CD4-positive, alpha-beta T cell treated with Interleukin-6 for 4 hours (primary cell): ENCODE measurements at regions not wholly inside any gene's neighbourhood (a gene's known extent, or its start where the extent isn't known, plus 50 kb on each side); places are given as distances from the start of the nearest gene placed in this dataset.
"Not testable (repeated sequence)": the region's sequence is repeated elsewhere in the genome, so short reads cannot be mapped to it uniquely, and the experiment has no call there.

Source experiments
- DNase-seq: peaks from one replicate; pipeline ENCODE4 v3.0.0-alpha.2; 2020; ENCODE audit warnings: mixed read lengths

DNA sequence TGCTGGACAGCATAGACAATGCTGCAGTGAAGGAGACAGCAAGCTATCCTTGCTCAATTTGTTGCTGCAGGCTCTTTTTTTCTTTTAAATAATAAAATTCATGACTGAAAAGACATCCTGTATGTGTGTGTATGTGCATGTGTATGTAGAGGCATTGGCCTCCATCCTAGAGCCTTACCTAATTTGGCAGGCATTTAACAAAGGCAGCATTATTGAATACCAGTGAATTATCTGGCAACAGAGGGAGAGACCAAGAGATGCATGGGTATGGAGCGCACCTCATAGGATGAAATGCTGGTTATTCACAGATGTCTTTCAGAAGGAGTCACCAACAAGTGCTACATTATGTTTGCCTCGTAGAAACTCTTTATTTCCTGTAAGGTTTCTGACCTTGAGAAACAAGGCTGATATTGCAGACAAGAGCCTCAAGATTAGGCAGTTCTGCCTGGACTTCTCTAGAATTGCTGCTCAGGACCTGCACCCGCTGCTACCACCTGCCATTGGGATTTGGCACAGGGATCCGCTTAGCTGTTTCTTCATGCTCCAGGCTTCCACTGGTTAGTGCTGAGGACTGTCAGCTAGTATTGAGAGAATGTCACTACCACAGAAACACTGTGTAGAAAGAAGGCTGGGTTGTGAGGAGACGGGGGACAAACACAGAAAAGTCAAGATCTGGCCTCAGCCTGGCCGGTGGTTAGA is 247.7 kb upstream of the RFX3 start:
- DNase-seq = no peak

DNA sequence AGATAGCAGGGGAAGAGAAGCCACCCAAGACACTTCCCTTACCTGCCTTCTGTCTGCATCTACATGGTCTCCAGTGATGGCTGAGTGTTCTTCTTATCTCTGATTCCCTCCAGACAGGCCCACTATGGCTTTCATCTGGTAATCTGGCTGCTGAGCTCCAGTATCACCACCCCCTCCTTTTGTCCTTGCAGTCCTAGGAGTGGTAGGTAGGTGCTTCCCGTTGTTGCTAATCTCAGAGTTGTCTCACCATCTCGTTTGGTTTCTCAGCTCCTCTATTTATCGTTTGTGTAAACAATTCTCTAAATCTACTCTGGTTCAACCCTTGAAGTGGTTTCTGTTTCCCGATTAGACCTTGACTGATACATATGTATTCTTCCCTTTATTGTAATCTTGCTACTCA is 243.8 kb upstream of the RFX3 start:
- DNase-seq = no peak

DNA sequence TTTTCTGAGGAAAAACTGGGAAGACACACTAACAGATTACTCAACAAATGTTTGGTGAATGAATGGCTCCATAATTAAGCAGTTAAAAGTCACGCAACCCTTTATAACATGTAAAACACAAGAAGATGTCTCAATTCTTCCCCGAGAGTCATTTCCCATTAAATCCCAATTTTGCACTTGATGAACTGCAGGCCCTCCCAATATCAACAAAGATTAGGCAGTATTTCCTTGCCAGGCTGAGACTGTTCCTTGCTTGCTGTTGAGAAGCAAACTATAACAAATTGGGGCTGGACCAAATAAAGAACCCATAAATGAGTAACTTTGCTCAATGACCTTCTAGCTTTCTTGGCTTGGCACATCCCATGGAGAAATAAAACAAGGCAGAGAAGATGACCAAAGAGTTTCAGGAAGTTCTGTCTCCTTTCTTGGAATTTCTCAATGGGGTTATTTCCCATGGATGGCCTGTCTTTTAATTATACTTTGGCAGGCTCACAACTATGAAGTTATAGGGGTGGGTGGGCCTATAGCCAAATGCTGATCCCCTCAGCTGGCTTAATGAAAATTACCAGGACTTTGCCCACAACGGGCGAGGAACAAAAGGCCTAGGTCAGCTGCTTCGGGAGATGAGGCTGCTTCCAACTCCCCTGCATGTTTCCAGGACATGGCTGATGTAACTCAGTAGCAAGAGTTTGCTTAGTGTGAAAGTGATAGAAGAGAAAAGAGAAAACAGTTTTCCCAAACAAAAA is 243.1 kb upstream of the RFX3 start:
- DNase-seq = no peak

DNA sequence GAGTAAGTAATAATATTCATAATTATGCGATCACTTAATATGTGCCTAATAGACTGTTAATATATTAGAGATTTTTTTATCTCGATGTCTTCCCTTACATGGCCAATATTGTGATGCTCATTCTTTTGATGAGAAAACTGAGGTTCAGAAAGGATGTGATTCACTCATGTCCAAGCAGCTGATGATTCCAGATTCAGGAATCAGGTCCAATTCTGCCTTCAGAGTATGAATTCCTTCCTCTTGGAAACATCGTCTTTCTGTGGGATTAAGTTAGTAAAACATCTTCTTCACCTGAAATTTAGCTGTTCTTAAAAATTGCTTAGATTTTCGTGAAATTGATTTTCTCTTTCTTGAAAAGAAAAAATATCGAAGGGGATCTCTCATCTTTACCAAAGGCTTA is 242.5 kb upstream of the RFX3 start:
- no peak for DNase-seq

DNA sequence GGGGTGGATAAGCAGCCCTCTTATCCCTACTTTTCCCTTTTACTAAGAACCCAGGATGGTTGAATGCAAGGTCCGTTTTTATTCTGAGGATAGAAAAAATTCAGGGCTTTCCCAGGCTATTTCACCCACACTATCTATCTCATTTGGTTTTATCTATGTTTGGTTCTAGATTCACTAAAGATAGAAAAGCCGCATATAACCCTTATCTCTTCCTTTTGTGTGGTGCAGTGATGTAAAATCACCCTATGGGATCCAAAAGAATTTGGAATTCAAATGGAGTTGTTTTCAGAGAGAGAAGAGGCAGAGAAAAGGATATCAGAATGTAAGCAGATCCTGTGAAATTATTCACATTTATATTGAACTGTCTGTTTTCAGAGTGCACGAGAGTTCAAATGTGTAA is 236.3 kb upstream of the RFX3 start:
- no peak for DNase-seq

DNA sequence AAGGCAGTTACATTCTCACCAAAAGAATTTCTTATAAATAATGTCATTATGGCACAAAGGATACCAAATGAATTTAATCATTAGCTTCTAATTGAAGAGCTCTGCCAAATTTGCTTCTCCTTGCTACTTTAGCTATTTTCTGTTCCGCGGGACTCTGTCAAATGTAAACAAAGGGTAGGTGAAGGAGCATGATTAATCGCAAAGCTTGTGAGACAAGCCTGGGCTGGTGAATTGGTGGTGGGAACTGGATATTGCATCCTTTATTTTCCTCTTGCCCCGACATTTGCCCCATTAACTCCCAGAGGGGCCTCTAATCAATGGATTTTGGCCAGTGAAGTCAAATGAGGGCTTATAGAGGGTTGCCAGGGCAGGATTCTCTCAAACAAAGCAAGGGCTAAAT is 234.2 kb upstream of the RFX3 start:
- DNase-seq = no peak

DNA sequence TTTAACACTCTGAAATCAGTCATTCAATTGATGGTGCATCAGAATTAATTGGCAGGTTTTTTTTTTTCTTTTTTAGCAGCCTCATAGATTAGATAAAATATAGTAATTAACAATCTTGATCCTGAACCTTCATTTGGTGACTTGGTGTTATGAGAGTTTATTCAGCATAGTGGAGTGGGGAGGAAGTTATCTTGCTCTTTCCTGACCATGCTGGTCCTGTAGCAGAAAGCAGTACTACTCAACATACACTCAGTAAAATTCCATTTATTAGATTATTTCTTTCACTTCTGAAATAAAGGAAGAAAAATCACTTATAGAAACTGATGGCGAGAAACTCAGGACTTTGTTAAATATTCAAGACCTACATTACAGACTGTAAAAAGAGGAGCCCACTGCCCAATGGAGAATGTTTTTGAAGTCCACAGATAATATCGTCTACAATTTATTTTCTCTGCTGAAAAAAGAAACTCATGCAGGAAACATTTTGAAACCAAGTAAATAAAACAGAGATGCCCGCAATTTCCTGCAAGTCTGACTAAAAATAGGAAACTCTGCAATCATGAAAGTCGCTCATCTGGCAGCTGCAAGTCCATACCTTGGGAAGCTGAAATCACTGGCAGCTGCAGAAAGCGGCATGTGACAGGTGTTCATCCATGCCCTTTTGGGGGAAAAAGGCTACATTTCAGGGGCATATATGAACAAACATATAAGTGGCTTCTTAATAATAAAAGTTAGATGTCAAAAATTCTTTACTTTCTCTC is 233.2 kb upstream of the RFX3 start:
- DNase-seq = no peak

DNA sequence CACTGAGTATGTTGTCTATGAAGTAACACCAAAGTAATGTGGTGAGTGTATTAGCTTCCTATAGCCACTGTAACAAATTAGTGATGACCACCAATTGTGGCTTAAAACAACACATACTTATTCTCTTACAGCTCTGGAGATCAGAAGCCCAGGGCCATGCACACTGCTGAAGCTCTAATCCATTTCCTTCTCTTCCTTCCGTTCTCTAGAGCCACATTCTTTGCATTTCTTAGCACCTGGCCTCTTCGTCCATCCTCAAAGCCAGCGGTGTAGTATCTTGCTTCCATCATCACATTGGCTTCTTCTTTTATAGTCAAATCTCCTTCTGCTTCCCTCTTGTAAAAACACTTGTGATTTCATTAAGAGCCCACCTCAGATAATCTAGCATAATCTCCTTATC is 230.3 kb upstream of the RFX3 start:
- DNase-seq = no peak

DNA sequence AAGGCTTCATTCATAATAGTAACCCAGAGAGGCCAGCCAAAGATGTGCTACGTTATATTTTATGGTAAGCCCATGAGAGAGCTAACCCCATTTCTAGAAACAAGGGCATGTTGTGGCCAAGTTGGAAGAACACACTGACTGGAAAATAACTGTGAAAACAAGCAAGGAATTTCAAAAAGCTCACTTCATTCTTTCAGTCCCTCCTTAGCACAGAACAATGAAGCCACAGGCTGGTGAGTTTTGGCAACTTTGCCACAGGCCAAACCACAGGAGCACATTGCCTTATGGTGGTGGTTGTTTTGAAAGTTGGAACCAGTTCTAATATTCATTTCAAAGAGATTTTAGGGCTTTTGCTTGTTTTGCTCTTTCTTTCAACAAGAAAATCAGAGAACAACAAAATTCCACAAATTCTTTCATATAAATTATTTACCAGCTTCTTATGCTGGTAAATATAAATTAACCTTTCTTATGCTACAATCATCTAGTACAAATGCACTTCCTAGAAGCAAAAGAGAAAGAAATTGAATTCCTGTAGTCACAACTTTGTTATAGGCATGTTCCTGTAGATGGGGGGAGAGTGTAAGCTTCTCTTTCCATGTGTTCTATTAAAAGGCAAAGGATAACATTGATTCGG is 225.4 kb upstream of the RFX3 start:
- no peak for DNase-seq

DNA sequence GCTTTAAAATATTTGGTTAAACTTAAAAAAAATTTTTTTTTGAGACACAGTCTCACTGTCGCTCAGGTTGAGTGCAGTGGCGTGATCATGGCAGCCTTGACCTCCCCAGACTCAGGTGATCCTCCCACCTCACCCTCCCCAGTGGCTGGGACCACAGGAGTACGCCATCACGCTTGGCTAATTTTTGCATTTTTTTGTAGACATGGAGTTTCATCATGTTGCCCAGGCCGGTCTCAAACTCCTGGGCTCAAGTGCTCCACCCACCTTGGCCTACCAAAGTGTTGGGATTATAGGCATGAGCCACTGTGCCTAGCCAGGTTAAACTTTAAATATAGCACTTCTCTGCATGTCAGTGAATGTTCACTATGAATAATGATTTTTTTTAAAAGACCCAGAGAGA is 224.5 kb upstream of the RFX3 start:
- no peak for DNase-seq

DNA sequence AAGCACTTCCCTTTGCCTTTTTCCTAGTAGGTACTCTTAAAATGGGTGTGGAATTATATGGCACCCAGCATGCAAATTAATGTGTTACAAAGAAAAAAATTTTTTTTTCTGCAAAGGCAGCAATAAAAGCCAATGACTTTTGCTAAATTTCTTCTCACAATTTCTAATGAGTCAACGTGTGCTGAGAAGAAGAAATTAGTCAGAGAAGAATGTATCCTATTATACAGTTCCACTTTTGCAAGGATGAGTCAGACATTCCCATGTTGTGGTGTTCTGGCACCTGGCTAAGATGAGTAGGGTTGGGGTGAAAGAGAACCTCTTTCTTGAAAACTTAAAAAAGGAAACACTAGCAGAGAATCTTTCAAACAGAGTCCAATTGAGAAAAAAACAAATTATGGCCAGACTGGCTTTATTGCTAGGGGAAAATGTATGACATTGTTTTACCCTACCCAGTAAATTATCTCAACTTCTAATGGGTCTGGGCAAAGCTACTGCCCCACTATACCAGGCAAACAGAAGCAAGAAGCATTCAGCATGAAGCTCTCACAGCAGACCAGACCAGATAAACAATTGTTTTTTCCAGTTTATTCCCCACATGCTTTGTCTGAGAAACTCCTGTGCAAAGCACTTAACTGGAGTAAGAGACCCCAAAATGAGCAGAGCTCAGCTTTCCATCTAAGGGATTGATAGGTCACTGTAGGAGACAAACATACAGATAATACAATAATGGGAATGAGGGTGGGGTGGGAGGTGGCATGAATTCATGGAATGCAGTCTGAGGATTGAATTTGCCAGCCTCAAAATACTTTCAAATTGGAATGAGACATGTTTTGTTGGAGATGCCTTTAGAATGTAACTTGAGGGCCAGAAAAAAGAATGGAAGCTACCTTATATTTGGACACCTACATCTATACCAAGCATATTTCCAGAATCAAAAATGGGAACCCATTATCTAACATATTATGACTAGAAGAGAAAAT is 220.8 kb upstream of the RFX3 start:
- DNase-seq = no peak

DNA sequence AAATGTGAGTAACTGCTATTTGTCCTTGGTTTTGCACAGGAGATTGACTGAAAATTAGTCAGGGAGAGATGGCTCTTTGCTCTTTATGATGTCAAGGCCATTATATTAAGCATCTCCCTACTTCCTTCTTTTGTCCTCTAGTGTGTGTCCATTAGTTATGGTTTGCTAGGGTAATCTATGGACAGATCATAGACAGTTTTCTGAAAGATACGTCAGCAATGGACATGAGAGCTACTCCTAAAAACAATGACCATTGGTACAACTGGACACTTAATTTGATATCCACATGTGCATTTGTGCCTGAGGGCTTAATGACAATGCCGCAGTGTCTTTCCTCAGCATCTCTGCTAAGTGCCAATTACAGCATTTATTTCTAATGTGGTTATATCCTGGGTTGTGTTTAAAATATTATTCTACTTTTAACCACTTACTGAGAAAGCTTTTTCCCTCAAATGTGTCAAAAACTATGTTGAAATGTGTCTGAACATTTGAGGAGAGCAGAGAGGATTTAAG is 218.2 kb upstream of the RFX3 start:
- DNase-seq = no peak

DNA sequence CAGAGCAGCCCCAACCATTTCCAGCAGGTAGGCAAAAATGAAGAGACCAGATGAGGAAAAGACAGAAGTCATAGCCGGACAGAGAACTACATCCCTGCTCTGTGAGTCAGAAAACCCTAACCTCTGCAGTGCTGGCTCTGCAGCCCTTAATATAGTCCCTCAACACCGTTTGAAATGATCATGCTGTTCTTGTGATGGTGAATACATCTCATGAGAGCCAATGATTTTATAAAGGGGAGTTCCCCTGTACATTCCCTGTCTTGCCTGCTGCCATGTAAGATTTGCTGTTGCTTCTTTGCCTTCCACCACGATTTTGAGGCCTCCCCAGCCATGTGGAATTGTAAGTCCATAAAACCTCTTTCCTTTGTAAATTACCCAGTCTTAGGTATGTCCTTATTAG is 216.8 kb upstream of the RFX3 start:
- DNase-seq = no peak

DNA sequence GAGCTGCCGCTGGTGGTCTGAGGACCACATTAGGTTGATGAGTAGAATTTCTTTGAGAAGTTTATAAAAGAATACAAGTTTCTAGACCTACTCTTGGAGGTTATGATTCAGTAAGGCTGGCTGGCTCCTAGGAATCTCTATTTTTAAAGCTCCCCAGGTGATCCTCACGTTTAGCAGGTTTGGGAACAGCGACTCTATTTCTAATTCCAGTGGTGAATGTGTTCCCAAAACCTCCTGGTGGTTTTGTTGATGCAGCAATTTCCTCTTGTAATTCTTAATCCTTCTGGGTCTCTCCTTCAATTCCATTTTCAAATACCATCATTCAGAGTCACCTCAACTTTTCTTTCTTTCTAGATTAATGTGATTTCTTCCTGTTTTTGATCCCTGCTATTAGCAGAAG is 215.9 kb upstream of the RFX3 start:
- no peak for DNase-seq

DNA sequence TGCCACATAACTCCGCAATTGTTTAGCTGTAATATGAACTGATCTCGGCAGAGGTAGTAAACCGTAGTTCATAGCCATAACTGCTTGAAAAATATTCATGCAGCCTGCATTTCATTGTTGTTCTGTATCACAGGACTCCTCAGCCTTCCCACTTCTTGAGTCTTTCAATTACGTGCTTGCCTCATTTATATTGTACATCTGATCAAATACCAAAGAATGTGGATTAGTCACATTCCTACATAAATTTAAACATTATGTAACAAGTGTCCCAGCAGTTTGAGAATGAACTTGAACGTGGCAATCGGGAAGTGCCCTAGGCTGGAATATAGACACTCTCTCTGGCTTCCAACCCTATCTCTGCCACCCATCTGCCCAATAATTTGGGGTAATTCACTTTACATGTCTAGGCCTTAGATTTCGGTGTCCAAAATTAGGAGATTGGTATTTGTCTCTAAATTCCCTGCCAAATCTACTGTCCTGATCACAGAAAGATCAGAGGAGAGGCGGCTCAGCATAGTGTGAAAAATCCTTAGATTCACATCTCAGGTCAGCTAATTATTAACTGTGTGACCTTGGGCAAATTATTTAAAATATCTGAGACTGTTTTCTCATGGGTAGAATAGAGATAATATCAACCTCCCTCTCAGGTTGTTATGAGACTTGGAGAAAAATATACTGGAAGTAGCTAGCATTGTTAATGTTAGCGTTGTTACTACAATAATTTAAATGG is 215.1 kb upstream of the RFX3 start:
- DNase-seq = no peak

DNA sequence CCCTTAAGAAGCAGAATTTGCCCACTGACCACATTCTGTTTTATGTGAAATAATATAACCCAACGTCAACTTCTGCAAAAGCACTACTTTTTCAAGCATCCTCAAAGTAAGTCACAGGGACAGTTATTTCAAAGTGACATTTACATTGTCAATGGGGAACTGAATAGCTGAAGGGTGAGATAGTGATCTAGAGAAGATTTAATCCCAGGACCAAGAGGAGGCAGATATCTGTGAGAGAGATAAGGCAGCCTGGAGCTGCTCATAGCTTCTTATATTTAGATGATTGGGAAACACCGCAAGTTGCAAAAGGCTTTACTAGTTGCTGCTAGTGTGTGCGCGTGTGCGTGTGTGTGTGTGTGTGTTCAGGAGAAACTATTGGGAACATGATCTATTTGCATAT is 210.4 kb upstream of the RFX3 start:
- no peak for DNase-seq

DNA sequence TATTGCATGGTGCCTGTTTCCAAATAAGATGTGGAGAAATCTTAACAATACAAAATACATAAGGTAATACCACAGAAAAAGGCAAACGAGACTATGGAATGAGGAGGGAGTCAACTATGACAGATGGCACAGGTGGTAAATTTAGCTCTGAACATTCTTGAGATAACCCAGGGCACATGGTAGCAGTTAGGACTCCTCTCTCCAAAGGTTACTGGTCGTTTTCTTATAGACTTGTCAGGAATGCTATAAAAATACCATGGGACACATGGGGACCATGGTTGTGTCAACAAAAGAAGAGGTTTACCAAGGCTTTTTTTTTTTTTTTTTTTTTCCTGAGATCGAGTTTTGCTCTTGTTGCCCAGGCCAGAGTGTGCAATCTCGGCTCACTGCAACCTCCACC is 209.4 kb upstream of the RFX3 start:
- DNase-seq = no peak

DNA sequence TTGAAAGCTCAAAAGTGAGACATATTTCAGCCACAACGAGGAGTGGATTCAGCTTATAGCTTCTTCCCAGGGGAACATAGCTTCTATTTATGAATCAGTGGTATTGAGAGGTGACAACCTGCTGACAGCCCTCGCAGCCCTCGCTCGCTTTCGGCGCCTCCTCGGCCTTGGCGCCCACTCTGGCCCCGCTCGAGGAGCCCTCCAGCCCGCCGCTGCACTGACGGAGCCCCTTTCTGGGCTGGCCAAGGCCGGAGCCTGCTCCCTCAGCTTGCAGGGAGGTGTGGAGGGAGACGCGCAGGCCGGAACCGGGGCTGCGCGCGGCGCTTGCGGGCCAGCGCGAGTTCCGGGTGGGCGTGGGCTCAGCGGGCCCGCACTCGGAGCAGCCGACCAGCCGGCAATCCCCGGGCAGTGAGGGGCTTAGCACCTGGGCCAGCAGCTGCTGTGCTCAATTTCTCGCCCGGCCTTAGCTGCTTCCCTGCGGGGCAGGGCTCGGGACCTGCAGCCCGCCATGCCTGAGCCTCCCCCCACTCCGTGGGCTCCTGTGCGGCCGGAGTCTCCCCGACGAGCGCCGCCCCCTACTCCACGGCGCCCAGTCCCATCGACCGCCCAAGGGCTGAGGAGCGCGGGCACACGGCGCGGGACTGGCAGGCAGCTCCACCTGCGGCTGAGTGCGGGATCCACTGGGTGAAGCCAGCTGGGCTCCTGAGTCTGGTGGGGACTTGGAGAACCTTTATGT is 207.9 kb upstream of the RFX3 start:
- DNase-seq = not testable (repeated sequence)

DNA sequence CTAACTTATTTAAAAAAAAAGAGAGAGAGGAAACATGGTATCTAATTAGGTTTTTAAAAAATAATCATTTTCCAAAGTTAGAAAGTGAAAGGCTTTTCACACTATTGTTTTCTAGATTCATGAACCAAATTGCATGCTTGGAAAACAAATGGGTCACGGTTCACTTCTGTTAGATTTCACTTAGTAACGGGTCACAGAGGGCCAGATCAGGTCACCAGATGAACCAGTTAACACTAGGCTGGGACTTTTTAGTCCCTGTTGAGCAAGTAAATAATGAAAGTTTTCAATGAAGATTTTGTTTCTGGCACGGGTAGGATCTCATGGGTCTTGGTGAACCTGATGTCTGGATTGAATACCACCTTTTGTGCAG is 207.2 kb upstream of the RFX3 start:
- no peak for DNase-seq
